ENCODE measurements at regions not wholly inside any gene's neighbourhood (a gene's known extent, or its start where the extent isn't known, plus 50 kb on each side); places are given as distances from the start of the nearest gene placed in this dataset.
"Not testable (repeated sequence)": the region's sequence is repeated elsewhere in the genome, so short reads cannot be mapped to it uniquely, and the experiment has no call there.

DNA sequence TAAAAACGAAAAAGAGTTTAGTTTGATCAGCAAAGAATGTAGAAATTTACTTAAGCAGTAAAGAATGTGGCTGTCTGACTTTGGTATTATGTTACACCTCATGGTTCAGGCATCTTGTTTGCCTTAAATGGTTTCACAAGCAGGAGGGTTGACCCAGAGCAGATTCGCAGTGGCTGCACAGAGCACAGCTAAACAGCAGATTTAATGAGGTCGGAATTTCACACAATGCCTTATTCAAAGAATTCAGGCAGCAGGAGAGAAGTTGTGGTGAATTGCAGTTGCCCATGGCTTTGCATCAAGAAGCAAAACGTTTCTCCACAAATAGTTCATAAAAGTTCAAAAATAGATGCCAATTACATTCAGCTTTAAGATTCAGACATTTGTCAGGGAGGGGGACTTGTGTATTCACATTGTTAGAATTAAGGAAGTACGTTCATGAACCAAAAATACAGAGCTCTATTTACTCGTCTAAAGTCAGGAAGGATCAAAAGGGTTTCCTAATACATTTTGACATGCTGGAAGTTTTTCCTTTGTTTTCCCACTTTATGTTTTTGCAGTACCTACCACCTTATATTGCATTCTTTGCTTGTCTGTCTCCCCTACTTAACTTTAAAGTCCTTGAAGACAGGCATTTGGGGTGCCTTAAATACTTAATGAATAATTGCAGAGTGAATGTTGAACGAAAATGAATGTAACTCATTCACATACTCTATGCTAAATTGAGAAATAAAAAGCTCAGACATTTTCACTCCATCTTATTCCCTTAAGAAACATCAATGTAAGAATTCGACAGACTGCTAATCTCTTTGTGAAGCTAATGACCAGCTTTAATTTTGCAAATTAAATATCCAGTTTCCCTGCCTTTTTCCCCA lies 1163.6 kb upstream of the CITED2 start:
- DNase-seq, result peak; percentile 88
- Histone ChIP-seq H3K9me3 (peaks cover 32% of the 10 kb centered on the region), H3K27me3 (no peaks in the 10 kb centered on the region), H3K36me3 (peaks cover 21% of the 10 kb centered on the region), H3K4me3 (no peak overlapping the region)

GRCh38 chr6:140537211-140537610 lies 1162.8 kb upstream of the CITED2 start:
- H3K36me3 ChIP-seq, result peaks cover 21% of the 10 kb centered on the region
- peaks cover 34% of the 10 kb centered on the region for H3K9me3 ChIP-seq
- H3K27me3 ChIP-seq, result no peaks in the 10 kb centered on the region
- H3K4me3 ChIP-seq, result no peak overlapping the region
- DNase-seq, result no peak

- peaks cover 17% of the 10 kb centered on the region for H3K36me3 ChIP-seq
- H3K4me3 ChIP-seq, result no peak overlapping the region
- H3K27me3 ChIP-seq, result no peaks in the 10 kb centered on the region
- DNase-seq, result no peak
- peaks cover 34% of the 10 kb centered on the region for H3K9me3 ChIP-seq
These were observed 1161.1 kb upstream of the CITED2 start for GRCh38 chr6:140535511-140535910.

DNA sequence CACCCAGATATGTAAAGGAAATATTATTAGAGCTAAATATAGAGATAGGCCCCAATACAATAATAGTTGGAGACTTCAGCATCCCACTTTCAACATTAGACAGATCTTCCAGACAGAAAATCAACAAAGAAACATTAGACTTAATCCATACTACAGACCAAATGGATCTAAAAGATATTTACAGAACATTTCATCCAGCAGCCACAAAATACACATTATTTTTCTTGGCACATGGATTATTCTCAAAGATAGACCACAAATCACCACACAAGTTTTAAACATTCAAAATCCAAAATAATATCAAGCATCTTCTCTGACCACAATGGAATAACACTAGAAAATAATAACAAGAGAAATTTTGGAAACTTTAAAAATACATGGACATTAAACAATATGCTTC lies 1159.1 kb upstream of the CITED2 start:
- no peak overlapping the region for H3K4me3 ChIP-seq
- peaks cover 17% of the 10 kb centered on the region for H3K36me3 ChIP-seq
- no peaks in the 10 kb centered on the region for H3K27me3 ChIP-seq
- no peak for DNase-seq
- H3K9me3 ChIP-seq, result peaks cover 34% of the 10 kb centered on the region

GRCh38 chr6:140504776-140505175 lies 1130.3 kb upstream of the CITED2 start:
- DNase-seq, result no peak
- no peaks in the 10 kb centered on the region for H3K36me3 ChIP-seq
- H3K4me3 ChIP-seq, result no peak overlapping the region
- no peaks in the 10 kb centered on the region for H3K27me3 ChIP-seq
- H3K9me3 ChIP-seq, result no peaks in the 10 kb centered on the region

DNA sequence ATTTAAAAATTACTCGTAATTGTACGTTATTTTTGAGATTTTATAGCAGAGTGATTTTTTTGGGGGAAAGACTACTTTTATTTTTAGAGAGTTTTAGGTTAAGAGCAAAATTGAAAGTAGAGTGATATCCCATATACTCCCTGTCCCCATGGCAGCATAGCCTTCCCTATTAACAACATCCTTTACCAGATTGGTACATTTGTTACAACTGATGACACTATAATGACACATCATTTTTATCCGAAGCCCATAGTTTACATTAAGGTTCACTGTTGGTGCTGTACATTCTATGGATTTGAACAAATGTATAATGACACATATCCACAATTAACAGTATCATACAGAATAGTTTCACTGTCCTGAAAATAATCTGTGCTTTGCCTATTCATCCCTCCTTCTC lies 1126.4 kb upstream of the CITED2 start:
- no peaks in the 10 kb centered on the region for H3K9me3 ChIP-seq
- DNase-seq, result no peak
- no peaks in the 10 kb centered on the region for H3K27me3 ChIP-seq
- no peak overlapping the region for H3K4me3 ChIP-seq
- H3K36me3 ChIP-seq, result no peaks in the 10 kb centered on the region

DNA sequence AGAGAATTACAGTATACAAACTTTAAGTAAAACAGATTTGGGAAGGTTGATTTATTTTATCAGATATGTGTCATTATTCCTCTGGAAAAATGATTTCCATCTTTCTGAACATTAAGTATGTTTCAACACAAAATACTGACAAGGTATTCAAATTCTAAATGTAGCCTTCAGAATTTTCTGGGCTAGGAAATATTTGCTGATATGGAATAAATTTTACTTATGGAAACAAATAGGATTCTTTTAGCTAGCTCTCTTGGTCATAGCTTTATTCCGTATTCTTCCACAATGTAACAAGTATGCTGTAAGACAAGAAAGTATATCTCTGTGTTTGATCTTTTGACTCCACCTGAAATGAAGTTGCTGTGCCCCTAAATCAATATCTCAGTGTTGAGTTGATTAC lies 1125.2 kb upstream of the CITED2 start:
- Histone ChIP-seq H3K4me3 (no peak overlapping the region), H3K9me3 (no peaks in the 10 kb centered on the region), H3K36me3 (no peaks in the 10 kb centered on the region), H3K27me3 (no peaks in the 10 kb centered on the region)
- no peak for DNase-seq

DNA sequence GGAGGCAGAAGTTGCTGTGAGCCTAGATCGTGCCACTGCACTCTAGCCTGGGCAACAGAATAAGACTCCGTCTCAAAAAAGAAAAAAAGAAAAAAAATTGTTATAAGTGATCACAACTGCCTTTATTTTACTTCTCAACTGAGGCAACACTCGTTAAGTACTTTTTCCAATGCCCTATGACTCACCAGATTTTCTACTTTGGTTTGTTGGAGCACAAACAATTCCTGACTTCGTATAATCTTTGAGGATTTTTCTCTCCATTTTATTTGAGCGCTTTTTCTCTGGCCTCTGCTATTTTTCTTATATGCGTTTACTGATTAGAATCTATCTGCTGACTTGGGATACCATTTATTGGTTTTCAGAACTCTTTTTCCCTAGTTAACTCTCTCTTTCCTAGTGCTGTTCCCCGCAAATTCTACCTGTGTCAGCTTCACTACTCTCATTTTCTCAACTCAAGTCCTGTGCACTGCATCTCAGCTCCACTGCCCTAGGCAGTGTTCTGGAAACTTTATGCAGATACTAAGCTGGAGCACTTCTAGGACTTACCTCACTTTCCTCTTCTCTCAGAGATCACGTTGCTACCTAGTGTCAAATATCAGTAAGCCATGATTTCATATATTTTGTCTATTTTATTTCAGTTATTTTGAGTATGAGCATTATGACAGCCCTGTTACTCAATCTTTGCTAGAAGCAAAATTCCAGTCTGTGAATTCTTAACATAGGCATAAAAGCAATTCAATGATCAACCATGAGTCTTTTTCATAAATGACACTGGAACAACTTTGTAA lies 1120.1 kb upstream of the CITED2 start:
- H3K9me3 ChIP-seq, result peaks cover 8% of the 10 kb centered on the region
- no peak for DNase-seq
- no peak overlapping the region for H3K4me3 ChIP-seq
- no peaks in the 10 kb centered on the region for H3K36me3 ChIP-seq
- H3K27me3 ChIP-seq, result no peaks in the 10 kb centered on the region

DNA sequence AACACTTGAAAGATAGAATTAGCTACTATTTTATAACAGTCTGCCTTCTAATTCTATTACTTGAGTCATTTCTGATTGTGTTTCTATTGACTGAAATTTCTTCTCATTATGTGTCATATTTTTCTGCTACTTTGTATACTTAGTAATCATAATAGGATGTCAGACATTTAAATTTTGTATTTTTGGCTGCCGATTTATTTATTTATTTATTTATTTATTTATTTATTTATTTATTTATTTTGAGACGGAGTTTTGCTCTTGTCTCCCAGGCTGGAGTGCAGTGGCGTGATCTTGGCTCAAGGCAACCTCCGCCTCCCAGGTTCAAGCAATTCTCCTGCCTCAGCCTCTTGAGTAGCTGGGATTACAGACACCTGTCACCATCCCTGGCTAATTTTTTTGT lies 1119.0 kb upstream of the CITED2 start:
- not testable (repeated sequence) for H3K4me3 ChIP-seq, DNase-seq, H3K27me3 ChIP-seq, H3K9me3 ChIP-seq, H3K36me3 ChIP-seq

GRCh38 chr6:140490081-140490480 lies 1115.6 kb upstream of the CITED2 start:
- Histone ChIP-seq H3K4me3 (no peak overlapping the region), H3K9me3 (peaks cover 12% of the 10 kb centered on the region), H3K27me3 (no peaks in the 10 kb centered on the region), H3K36me3 (no peaks in the 10 kb centered on the region)
- no peak for DNase-seq

DNA sequence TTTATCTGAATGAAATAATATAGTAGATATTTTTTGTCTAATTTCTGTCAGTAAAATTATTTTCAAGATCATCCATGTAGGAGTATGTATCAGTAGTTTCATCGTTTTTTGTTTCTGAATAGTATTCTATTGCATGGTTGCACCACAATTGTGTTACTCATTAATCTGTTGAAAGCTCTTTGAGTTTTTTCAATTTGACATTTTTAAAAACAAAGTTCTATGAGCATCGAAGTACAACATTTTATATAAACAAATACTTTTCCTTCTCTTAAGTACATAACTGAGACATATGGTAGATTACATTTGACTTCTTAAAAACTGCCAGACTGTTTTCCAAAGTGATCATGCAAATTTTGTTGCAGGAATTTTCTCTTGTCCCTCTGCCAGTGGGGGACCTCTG lies 1113.1 kb upstream of the CITED2 start:
- no peak for DNase-seq
- H3K27me3 ChIP-seq, result no peaks in the 10 kb centered on the region
- no peaks in the 10 kb centered on the region for H3K36me3 ChIP-seq
- H3K9me3 ChIP-seq, result peaks cover 10% of the 10 kb centered on the region
- H3K4me3 ChIP-seq, result no peak overlapping the region

- no peaks in the 10 kb centered on the region for H3K36me3 ChIP-seq
- H3K27me3 ChIP-seq, result no peaks in the 10 kb centered on the region
- H3K9me3 ChIP-seq, result peaks cover 8% of the 10 kb centered on the region
- H3K4me3 ChIP-seq, result no peak overlapping the region
- no peak for DNase-seq
These were observed 1112.3 kb upstream of the CITED2 start for GRCh38 chr6:140486450-140487361.

DNA sequence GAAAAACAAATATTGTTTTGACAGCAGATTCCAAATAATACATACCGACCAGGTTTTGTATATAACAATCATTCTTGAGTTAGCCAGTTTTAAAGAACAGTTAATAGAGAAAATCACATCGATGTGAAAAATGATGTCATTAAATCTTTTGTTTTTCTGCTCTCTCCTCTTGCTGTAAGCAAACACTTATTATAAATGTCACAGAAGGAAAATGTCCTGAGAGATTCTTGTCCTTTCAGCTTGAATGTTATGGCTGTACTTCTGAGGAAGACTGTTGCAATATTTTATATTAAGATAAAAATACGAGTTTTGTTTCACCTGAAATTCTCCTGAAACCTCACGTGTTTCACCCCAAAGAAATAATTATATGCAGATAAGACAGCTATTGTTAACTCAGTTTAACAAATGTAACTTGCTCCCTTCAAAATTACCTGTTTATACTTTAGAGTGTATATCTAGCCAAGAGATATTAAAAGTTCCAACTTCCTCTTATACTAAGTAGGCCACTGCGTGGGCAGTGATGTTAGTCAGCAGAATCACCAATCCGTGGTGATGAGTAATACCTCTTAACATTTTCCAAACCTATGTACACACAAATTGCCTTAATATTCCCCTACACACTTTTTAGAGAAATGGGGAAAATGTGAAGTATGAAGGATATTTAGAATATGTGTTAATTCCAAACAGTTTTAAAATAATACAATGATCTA lies 1111.4 kb upstream of the CITED2 start:
- Histone ChIP-seq H3K4me3 (no peak overlapping the region), H3K36me3 (no peaks in the 10 kb centered on the region), H3K27me3 (no peaks in the 10 kb centered on the region), H3K9me3 (peaks cover 4% of the 10 kb centered on the region)
- DNase-seq, result peak; percentile 74

DNA sequence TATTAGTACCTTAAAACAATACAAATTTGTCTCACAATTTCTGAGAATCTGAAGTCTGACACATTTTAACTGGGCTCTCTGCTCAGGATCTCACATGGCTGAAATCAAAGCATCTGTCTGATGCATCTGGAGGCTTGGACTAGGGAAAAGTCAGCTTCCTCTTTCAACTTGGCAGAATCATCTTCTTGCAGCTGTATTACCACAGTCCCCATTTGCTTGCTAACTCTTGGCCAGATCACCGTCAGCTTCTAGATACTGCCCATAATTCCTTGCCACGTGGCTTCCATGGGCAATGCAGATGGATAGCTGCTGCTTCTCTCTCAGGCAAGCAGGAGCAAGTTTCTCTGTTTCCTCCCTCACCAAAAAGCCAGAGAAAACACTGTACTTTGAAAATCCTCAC lies 1106.4 kb upstream of the CITED2 start:
- Histone ChIP-seq H3K4me3 (no peak overlapping the region), H3K36me3 (no peaks in the 10 kb centered on the region), H3K27me3 (no peaks in the 10 kb centered on the region), H3K9me3 (no peaks in the 10 kb centered on the region)
- peak; percentile 44 for DNase-seq

GRCh38 chr6:140478631-140479030 lies 1104.2 kb upstream of the CITED2 start:
- no peaks in the 10 kb centered on the region for H3K27me3 ChIP-seq
- no peaks in the 10 kb centered on the region; the same call in 1 of the 2 replicates for H3K9me3 ChIP-seq
- H3K4me3 ChIP-seq, result no peak overlapping the region
- no peaks in the 10 kb centered on the region for H3K36me3 ChIP-seq
- no peak for DNase-seq

GRCh38 chr6:140475086-140475485 lies 1100.6 kb upstream of the CITED2 start:
- peaks cover 1% of the 10 kb centered on the region for H3K9me3 ChIP-seq
- no peak for DNase-seq
- no peak overlapping the region for H3K4me3 ChIP-seq
- H3K36me3 ChIP-seq, result no peaks in the 10 kb centered on the region
- H3K27me3 ChIP-seq, result no peaks in the 10 kb centered on the region
